HG03432 (cell line): ENCODE measurements at regions not wholly inside any gene's neighbourhood (a gene's known extent, or its start where the extent isn't known, plus 50 kb on each side); places are given as distances from the start of the nearest gene placed in this dataset.

ENCODE experiments used
- ATAC-seq: cut with Tn5 transposase; IDR thresholded peaks from one replicate; pipeline ENCODE4 v1.9.1; 2021; ENCODE audit warnings: mild to moderate bottlenecking, moderate library complexity; ENCODE audit not compliant: unreplicated experiment

- no peak for ATAC-seq
Measured at GRCh38 chr4:30656828-30657227, 63.3 kb upstream of the PCDH7 start.

GRCh38 chr4:30667919-30668318, 52.2 kb upstream of the PCDH7 start:
- no peak for ATAC-seq

- ATAC-seq: no peak
Measured at GRCh38 chr4:30670206-30670605, 50.0 kb upstream of the PCDH7 start.
